HAP-1 (cell line): ENCODE measurements at regions not wholly inside any gene's neighbourhood (a gene's known extent, or its start where the extent isn't known, plus 50 kb on each side); places are given as distances from the start of the nearest gene placed in this dataset.
"Not testable (repeated sequence)": the region's sequence is repeated elsewhere in the genome, so short reads cannot be mapped to it uniquely, and the experiment has no call there.

ENCODE experiments used
- DNase-seq, 2 experiments: peaks; one replicate each; pipeline ENCODE4 v3.0.0-alpha.2; 2016 to 2020; ENCODE audit warnings: low spot score in 2 of 2
- H3K27me3 ChIP-seq: fragments of 250-450 bp; sonication (Bioruptor Pico); 2 replicates; pipeline ENCODE4 v1.5.1; 2020; ENCODE audit warnings: low read depth, mild to moderate bottlenecking, moderate library complexity
- H3K36me3 ChIP-seq: fragments of 250-450 bp; sonication (Bioruptor Pico); replicated peaks from 2 replicates; pipeline ENCODE4 v1.5.1; 2020; ENCODE audit warnings: mild to moderate bottlenecking
- H3K4me1 ChIP-seq: fragments of 250-450 bp; sonication (Bioruptor Pico); 2 replicates; pipeline ENCODE4 v1.5.1; 2020; ENCODE audit warnings: mild to moderate bottlenecking
- H3K4me3 ChIP-seq: fragments of 250-450 bp; sonication (Bioruptor Pico); 2 replicates; pipeline ENCODE4 v1.5.1; 2020; ENCODE audit warnings: mild to moderate bottlenecking, moderate library complexity
- H3K9me3 ChIP-seq: fragments of 250-450 bp; sonication (Bioruptor Pico); 2 replicates; pipeline ENCODE4 v1.5.1; 2020; ENCODE audit warnings: mild to moderate bottlenecking, moderate library complexity
- in situ Hi-C: fragments of 300-500 bp; cut with MboI; formaldehyde crosslinking; loops from 3 replicates; pipeline ENCODE4 v1.14.3; 2020; ENCODE audit warnings: low sequenced_read_pairs, inconsistent platforms, mixed read lengths

DNA sequence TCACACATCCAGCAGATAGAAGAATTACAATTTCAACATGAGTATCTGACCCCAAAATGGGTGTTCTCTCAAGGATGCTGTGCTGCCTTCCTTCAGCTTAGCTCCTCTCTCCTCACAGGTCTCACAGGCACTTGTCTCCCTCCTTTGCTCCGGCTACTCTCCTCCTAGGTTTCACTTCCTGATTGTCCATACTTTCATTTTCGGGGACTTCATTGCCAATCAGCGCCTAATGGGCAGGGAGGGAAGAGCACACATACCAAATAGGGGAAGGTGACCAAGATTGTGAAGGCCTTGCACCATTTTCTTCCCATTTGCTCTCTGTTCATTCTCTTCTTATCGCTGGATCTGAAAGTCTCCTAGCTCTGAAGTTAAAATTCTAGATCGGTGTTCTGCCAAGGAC is 125.4 kb upstream of the EOLA2 start:
- 0 out of 2 replicates have a peak, but pooled peaks cover 2% of the 10 kb centered on the region for H3K27me3 ChIP-seq
- no peaks in the 10 kb centered on the region for H3K36me3 ChIP-seq
- H3K4me3 ChIP-seq = no peak overlapping the region
- no peak for DNase-seq
- H3K9me3 ChIP-seq = no peaks in the 10 kb centered on the region
- no peaks in the 10 kb centered on the region for H3K4me1 ChIP-seq
- in situ Hi-C loops = no loop called here

DNA sequence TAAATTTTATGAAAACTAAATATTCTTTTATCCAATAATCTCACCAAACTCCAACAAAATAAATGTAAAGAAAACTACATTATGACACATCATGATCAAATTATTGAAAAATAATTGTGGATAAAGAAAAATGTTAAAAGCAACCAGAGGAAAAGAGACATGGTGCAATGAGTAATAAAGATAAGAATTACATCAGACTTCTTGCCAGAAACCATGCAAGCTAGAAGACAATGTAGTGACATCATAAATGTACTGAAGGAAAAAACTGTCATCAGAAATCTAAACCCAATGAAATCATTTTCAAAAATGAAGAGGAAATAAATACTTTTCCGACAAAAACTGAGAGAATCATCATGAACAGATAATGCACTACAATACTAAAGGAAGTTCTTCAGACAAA is 135.9 kb upstream of the EOLA2 start:
- DNase-seq = no peak
- in situ Hi-C loops = no loop called here
- H3K4me1 ChIP-seq = no peaks in the 10 kb centered on the region
- H3K4me3 ChIP-seq = no peak overlapping the region
- H3K27me3 ChIP-seq = no peaks in the 10 kb centered on the region
- H3K9me3 ChIP-seq = no peaks in the 10 kb centered on the region
- H3K36me3 ChIP-seq = no peaks in the 10 kb centered on the region

DNA sequence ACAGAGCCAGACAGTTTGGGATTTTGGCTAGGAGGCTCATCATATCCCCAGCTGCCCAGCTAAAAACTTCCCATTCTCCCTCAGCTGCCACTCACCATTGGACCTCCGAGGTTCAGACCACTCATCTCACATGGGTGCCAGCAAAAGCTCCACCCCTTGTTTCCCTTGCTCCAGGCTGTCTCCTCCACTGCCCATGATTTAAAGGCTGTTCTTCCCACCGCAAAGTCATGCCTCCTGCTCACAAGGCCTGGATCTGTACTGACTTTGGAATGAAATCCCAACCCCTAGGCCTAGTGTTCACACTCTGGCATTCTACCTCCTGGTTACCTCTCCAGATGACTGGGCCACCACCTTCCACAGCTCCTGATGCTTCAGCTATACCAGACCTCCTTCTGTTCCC is 142.2 kb upstream of the EOLA2 start:
- H3K4me3 ChIP-seq = no peak overlapping the region
- in situ Hi-C loops = no loop called here
- no peaks in the 10 kb centered on the region for H3K9me3 ChIP-seq
- no peaks in the 10 kb centered on the region for H3K36me3 ChIP-seq
- H3K27me3 ChIP-seq = no peaks in the 10 kb centered on the region
- no peaks in the 10 kb centered on the region for H3K4me1 ChIP-seq
- no peak for DNase-seq

DNA sequence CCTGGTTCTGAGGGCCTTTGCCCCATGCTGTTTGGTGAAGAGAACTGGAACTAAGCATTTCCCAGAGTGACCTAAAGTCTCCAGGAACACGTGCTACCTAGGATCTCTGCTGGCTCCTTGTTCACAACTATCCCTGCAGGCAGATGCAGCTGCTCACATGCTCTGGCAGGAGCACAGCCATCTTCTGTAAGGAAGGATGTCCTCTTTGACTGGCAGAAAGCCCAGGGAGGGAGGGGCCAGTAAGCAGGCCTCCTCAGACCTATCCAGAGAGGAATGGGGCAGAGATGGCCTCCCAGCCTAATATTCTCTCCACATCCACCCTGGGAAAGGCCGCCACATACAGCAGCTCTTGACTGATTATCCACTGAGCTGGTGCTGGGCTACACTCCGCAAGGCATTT is 142.8 kb upstream of the EOLA2 start:
- no peaks in the 10 kb centered on the region for H3K27me3 ChIP-seq
- no peaks in the 10 kb centered on the region for H3K9me3 ChIP-seq
- no peaks in the 10 kb centered on the region for H3K4me1 ChIP-seq
- DNase-seq = no peak
- in situ Hi-C loops = no loop called here
- no peaks in the 10 kb centered on the region for H3K36me3 ChIP-seq
- no peak overlapping the region for H3K4me3 ChIP-seq

DNA sequence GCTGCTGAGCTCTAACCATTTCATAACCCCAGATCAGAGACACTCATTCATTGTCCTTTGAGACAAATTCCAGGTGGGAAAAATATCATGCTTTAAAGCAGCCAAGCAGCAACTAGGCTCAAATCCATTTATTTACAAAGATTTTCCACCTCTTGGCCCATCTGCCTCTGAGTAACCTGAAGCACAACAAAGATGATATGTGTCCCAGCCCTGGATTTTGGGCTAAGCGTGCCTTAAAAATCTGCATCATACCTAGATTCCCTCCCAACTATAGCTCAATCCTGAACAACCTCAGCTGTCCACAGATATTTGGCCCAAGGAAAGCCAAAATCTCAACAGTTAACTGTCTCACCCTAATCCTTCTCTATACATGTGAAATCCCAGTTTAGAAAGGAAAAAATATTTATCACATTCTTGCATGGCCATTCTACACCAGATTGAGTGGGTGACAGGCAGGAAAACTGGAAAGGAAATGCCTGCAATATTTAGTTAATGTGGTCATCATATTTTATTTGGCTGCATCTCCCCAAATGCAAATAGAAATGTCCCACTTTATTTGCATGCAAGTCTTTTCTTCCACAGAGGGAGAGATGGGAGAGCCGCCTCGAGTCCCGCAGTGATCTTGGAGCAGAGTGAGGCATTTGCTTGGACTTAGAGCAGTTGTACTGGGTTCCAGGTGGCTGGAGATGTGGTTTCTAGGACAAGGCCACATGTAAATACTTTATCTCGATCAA is 146.4 kb upstream of the EOLA2 start:
- Histone ChIP-seq H3K36me3 (no peaks in the 10 kb centered on the region), H3K4me3 (no peak overlapping the region), H3K27me3 (no peaks in the 10 kb centered on the region), H3K9me3 (no peaks in the 10 kb centered on the region), H3K4me1 (no peaks in the 10 kb centered on the region)
- no peak for DNase-seq
- in situ Hi-C loops = no loop called here

DNA sequence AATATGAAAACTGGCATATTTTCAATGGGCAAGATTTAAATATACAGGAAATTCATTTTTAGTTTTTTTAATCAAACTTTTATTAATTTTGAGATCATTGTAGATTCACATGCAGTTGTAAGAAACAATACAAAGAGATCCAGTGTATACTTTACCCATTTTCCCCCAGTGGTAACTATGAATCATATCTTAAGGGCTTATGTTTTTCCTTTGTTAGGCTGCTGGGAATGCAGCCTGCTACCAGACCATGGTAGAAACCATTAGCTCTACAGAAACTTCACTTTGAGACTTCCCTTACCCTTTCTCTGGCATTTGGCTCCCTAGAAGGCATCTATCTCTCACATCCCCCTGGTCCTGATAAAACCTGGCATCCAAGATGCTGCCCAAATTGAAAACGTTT is 147.6 kb upstream of the EOLA2 start:
- Histone ChIP-seq H3K36me3 (no peaks in the 10 kb centered on the region), H3K4me1 (no peaks in the 10 kb centered on the region), H3K27me3 (no peaks in the 10 kb centered on the region), H3K9me3 (no peaks in the 10 kb centered on the region), H3K4me3 (no peak overlapping the region)
- DNase-seq = no peak
- in situ Hi-C loops = no loop called here

DNA sequence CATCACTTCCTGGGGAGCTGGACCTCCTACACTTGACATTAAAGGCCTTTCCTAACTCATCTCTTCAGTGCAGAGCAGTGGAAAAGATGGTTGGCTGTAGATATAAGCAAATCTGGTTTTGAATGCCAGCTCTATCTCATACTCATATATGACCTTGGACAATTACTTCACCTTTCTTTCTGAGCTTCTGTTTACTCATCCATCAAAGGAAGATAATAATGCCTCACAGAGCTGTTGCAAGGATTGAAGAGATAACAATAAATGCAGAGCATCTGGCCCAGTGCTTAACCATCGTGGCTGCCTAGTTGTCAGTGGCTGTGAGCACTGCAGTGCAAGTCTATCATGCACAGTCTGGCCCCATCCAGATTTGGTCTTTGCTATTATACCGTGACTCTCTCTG is 148.1 kb upstream of the EOLA2 start:
- in situ Hi-C loops = no loop called here
- H3K36me3 ChIP-seq = no peaks in the 10 kb centered on the region
- no peak overlapping the region for H3K4me3 ChIP-seq
- no peaks in the 10 kb centered on the region for H3K9me3 ChIP-seq
- DNase-seq = no peak
- H3K4me1 ChIP-seq = no peaks in the 10 kb centered on the region
- no peaks in the 10 kb centered on the region for H3K27me3 ChIP-seq

DNA sequence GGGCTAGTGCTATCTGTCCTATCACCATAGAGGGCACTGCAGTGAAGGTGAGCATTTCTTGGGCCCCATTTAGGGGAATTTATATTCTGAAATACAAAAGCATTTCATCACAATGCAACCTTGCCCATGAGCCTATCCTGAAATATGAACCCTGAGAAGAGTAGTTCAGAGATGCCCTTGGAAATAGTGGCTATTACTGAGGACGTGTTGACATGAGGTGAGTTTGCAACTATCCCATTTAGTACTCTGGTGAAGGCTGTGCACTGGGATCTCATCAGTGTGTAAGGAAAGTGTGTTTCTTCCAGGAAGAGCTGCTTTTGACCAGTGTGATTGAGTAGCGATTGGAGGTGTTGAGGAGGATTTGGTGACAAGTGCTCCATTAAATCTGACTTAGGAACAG is 149.3 kb upstream of the EOLA2 start:
- in situ Hi-C loops = no loop called here
- DNase-seq = no peak

DNA sequence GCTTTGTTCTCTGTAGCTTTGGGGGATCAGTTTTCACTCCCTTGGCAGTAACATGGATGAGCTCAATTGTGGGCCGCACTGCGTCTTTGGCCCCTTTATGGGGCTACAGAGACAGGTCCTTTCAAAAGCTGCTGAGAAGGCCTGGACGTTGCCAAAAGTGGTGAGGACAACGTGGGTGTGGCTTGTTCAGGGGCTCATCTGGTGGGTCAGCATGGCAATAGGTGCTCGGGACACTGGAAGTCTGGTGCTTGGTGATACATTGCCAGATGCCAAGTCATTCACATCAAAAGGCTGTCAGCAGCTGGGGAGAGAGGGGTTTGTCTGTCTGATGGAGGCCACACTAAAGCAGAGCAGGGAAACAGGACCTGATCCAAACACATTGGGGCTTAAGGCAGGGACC is 149.8 kb upstream of the EOLA2 start:
- H3K36me3 ChIP-seq = no peaks in the 10 kb centered on the region
- in situ Hi-C loops = no loop called here
- no peaks in the 10 kb centered on the region for H3K27me3 ChIP-seq
- DNase-seq = no peak
- no peaks in the 10 kb centered on the region for H3K4me1 ChIP-seq
- no peak overlapping the region for H3K4me3 ChIP-seq
- no peaks in the 10 kb centered on the region for H3K9me3 ChIP-seq

More for the DNA sequence above, 149.3 kb upstream of the EOLA2 start:
- Histone ChIP-seq H3K4me3 (no peak overlapping the region), H3K27me3 (no peaks in the 10 kb centered on the region), H3K36me3 (no peaks in the 10 kb centered on the region), H3K4me1 (no peaks in the 10 kb centered on the region), H3K9me3 (no peaks in the 10 kb centered on the region)

DNA sequence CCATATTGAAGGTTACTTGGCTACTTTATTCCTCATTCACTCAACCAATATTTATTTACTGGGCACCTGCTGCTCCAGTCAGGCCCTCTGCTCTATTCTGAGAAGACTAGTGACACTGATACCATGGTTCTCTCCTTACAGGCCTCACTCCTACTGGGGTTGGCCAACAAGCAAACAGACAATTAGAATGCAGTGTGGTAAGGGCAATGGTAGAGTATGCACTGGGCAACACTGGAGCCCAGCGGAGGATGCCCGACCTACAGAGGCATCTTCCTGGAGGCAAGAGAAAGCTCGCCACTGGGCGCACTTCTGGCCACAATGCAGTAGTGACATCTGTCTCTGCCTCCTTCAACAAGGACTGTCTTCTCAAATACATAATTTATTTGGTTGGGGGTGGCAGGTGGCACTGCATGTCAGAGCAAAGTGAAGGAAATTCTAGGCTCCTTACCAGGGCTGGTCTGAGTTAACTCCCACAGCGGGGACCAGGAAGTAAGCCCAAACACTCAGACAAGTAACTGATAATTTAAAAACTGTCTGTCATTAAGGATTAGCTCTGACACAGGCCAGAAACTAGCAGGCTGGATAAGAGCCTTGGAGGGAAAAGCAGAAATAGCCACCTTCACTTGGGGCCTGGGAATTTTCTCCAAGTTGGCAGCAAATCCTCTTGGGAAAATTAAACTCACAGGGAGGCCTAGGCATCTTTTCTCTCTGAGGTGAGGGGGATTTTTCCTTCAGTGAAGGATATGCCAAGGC is 150.7 kb upstream of the EOLA2 start:
- no peaks in the 10 kb centered on the region for H3K27me3 ChIP-seq
- in situ Hi-C loops = no loop called here
- no peak for DNase-seq
- H3K4me3 ChIP-seq = no peak overlapping the region
- no peaks in the 10 kb centered on the region for H3K9me3 ChIP-seq
- no peaks in the 10 kb centered on the region for H3K4me1 ChIP-seq
- H3K36me3 ChIP-seq = no peaks in the 10 kb centered on the region

DNA sequence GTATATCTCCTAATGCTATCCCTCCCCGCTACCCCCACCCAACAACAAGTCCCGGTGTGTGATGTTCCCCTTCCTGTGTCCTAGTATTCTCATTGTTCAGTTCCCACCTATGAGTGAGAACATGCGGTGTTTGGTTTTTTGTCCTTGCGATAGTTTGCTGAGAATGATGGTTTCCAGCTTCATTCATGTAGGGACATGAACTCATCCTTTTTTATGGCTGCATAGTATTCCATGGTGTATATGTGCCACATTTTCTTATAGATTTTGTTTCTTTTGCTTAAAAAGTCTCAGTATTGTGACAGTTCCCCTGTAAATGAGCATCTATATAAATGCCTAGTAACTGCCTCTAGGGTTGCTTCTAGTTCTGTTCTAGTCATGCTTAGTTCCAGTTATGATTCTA is 153.0 kb upstream of the EOLA2 start:
- H3K9me3 ChIP-seq, H3K36me3 ChIP-seq, DNase-seq, H3K4me3 ChIP-seq, H3K27me3 ChIP-seq, in situ Hi-C loops, H3K4me1 ChIP-seq: not testable (repeated sequence)

DNA sequence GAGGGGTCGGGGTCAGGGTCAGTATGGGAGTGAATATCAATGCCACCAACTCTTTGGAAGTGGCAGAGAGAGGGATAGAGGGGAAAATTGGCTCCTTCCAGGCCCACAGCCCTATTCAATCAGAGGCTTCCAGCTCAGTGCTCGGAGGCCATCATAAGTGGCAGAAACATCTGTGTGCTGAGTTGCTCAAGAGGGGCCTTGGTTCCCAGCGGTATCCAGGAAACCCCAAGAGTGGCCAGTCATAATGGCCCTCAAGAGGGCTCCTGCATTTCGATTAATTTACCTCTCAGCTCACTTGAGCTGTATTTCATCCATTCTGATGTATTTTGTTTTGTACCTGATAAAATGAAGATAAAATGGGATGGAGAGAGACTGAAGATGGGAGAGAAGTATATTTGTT is 154.3 kb upstream of the EOLA2 start:
- in situ Hi-C loops = no loop called here

DNA sequence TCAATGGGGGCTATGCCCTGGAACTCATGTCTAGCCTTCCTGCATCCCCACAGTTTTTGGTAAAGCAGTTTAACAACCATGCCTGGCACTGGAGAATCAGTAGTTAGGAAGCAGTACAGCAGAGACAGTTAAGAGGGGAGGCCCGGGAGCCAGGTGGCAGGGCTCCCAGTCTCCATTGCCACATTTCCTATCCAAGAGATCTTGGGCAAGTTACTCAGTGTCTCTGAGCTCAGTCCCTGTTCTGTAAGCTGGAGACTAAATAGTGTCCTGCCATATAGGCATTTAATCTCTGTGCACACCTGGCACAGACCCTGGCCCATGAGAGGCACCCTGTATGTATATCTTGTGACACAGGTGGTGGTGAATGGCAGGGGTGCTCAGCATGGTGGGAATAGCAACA is 156.1 kb upstream of the EOLA2 start:
- Histone ChIP-seq H3K4me3 (no peak overlapping the region), H3K27me3 (no peaks in the 10 kb centered on the region), H3K4me1 (no peaks in the 10 kb centered on the region), H3K36me3 (no peaks in the 10 kb centered on the region), H3K9me3 (no peaks in the 10 kb centered on the region)
- no peak for DNase-seq
- in situ Hi-C loops = no loop called here

More for the DNA sequence above, 154.3 kb upstream of the EOLA2 start:
- Histone ChIP-seq H3K4me1 (no peaks in the 10 kb centered on the region), H3K27me3 (no peaks in the 10 kb centered on the region), H3K4me3 (no peak overlapping the region), H3K9me3 (no peaks in the 10 kb centered on the region), H3K36me3 (no peaks in the 10 kb centered on the region)
- DNase-seq = no peak

DNA sequence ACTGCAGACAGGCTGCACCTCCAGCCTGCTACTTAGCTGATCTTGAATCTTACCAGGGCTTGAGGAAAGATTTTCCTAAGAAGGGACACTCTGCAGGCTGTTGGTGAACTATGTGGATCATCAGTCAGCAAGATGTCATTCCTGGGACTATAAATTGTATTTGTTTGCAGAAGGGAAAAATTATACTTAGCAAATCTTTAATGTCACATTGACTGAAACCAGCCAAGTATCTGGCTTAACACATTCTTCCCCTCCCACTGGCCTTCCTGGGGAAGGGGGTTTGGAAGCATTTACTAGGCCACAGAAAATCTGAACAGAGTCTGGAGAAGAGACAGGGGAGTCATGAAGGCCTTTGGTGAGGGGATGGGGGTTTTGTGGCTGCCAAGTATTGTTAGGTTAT is 156.7 kb upstream of the EOLA2 start:
- H3K9me3 ChIP-seq = no peaks in the 10 kb centered on the region
- H3K27me3 ChIP-seq = no peaks in the 10 kb centered on the region
- no peaks in the 10 kb centered on the region for H3K36me3 ChIP-seq
- DNase-seq = no peak
- in situ Hi-C loops = no loop called here
- H3K4me1 ChIP-seq = no peaks in the 10 kb centered on the region
- H3K4me3 ChIP-seq = no peak overlapping the region
